ENCODE measurements at regions not wholly inside any gene's neighbourhood (a gene's known extent, or its start where the extent isn't known, plus 50 kb on each side); places are given as distances from the start of the nearest gene placed in this dataset.

DNA sequence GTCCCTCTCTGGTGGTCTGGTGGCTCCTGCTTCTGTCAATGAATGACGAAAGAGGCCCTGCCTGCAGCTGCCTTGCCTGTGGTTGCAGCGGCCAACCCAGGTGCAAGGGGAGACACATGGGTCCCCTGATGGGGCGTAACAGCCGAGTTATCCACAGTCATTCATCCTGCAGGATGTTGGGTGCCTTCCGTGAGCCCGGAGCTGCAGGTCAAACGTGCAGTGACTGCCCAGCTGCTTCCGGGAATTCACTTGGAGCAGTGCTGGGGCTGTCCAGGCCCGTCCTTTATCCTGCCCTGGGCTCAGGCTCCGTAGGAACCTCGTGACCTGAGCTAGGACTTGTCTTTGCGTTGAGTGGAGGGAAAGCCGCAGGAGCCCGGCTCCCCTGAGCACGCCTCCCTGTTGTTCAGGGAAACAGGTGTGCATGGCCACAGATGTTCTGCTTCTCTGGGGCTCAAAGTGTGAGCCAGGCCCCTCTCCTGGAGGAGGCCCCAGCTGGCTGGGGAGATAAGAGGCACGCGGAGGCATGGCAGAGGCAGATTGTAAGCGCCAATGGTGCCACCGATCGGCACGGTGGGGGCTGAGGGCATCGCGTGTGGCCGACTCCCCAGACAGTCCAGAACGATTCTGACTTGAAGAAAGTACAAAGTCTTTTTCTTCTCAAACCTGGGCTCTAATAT lies 635.4 kb downstream of the BRD1 start:
- DNase-seq (ENCODE audit: low read depth), result no peak

DNA sequence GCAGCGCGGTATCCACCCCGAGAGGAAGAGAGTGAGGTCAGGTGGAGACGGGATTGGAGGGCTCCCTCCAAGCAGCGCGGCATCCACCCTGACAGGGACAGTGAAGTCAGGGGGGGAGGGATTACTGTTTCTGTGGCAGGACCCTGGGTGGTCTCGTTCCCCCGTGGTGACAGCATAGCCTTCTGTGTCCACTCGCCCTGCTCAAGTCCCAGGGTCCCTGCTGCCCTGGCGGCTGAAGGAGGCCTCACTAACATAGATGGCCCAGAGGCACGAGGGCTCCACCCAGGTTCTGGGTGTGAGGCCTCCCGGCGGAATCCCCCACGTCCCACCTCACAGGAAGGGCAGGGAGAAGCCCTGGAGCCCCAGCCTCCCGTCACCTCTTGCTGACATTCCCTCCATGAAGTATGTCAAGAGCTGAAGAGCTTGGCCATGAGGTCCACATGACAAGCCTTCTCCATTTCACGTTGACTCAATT lies 636.1 kb downstream of the BRD1 start:
- DNase-seq (ENCODE audit: low read depth), result no peak

DNA sequence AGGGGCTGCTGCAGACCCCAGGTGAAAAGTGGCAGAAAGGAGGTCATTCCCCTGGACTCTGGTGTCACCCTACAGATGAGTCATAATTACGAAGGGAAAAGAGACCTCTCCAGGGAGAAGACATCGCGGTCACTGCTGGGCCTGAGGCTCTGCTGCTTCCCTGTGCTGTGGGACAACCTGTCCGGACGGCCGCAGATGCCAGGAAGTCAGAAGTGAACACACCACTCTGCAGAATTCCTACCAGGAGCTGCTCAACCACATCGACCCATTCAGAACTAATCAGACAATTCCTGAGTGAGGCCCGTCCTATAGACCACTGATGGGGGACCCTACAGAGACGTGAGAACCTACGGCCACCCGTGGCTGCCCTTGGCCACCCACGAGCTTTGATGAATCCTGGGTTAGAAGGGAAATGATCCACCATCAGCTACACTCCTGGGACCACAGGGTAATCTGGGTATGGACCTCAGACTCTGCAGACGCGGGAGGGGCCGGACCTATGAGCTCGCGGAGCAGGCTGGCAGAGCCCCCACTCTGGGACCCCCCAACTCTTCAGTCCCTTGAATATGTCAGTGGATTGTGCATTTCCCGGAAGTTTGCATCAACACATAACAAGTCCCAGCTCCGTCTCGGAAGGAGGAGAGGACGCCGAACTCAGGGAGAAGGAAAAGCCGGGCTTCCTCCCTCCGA lies 636.7 kb downstream of the BRD1 start:
- no peak for DNase-seq (ENCODE audit: low read depth)

DNA sequence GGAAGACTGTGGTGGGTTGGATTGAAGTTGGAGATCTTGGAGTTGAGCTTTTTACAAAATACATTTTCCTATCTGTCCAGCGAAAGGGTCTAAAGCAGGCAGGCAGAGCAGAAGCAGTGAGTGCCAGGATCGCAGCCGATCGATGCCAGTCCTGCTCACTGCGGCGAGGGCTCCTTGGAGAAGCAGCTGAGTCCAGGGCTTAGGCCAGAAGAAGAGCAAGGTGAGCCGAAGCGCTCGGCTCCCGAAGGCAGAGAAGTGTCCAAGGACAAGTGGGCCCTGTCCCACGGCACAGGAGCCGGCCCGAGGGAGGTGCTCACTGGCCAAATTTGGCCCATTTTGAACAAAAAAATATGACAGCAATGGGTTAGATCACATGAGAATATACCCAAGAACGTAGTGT lies 637.8 kb downstream of the BRD1 start:
- DNase-seq (ENCODE audit: low read depth), result no peak

DNA sequence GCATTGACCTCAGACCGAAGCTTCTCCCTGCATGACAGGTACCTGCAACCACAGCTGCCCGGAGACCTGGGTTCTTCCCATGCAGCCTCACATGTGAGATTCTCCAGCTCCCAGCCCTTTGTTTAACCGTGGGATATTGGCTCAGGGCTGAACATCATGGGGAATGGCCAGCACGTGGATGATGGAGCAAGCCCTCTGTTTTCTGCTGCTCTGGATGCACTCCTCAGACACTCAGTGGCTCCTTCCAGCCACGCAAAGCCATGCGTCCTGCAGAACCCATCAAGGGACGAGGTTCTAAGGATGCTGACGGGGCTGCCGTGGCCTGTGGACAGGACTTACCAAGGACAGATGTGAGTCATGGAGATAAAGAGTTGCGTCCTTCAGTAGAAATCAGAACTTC lies 639.1 kb downstream of the BRD1 start:
- no peak for DNase-seq (ENCODE audit: low read depth)

DNA sequence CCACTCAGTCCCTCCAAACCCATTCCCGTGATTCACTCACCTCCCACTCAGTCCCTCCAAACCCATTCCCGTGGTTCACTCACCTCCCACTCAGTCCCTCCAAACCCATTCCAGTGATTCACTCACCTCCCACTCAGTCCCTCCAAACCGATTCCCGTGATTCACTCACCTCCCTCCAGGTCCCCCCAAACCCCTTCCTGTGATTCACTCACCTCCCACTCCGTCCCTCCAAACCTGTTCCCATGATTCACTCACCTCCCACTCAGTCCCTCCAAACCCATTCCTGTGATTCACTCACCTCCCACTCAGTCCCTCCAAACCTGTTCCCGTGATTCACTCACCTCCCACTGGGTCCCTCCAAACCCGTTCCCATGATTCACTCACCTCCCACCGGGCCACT lies 639.6 kb downstream of the BRD1 start:
- DNase-seq (ENCODE audit: low read depth), result no peak

DNA sequence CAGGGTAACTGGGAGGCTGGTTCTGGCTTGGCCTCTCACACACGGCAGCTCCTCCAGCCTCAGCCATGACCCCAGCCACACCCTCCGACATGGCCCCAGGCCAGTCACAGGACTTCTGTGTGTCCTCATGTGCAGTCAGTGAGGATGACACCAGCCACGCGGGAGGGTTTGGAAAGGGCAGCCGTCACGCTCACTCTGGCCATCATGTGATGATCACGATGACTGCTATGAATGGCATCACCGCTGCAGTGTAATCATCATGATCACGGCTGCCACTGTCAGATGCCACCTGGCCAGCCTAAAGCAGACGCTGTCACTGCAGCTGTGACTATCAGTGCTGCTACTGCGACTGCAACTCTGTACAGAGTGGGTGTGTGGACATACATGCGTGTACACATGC lies 640.9 kb downstream of the BRD1 start:
- DNase-seq (ENCODE audit: low read depth), result no peak

DNA sequence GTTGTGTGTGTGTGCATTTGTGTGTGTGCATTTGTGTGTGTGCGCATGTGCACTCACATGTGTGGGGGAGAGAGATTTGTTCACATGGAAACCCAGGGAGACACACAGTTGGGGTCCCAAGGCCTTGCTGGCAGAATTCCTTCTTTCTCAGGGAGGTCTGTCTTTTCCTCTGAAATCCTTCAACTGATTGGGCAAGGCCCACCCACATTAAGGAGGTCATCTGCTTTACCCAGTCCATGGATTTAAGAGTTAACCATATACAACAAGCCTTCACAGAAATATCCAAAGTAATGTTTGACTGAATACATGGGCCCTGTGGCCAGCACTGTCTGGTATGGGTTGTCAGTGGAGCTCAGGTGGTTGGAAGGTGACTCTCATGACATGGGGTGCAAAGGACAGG lies 641.4 kb downstream of the BRD1 start:
- no peak for DNase-seq (ENCODE audit: low read depth)

DNA sequence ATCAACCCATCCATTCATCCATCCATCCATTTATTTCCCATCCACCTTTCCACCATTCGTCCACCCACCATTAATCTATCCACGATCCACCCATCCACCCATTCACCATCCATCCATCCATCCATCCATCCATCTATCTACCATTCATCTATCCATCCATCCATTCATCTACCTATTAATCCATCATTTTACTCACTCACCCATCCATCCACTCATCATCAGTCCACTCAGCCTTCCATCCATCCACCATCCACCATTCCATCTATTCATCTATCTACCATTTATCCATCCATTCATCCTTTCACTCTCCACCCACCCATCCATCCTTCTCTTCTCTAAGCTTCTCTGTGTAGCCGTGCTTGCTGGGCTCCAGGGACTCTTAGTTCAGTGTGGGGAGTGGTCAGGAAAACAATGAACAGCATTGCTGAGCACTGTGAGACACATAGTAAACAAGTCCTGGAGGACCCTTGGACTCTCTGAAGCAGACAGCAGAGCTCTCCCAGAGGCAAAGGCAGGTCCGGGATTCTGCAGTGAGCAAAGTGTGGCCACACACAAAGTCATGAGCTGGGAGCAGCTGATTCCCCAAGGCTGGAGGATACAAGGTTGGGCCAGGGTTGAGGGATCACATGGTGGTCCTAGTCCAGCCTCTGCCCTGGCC lies 642.2 kb downstream of the BRD1 start:
- no peak for DNase-seq (ENCODE audit: low read depth)

DNA sequence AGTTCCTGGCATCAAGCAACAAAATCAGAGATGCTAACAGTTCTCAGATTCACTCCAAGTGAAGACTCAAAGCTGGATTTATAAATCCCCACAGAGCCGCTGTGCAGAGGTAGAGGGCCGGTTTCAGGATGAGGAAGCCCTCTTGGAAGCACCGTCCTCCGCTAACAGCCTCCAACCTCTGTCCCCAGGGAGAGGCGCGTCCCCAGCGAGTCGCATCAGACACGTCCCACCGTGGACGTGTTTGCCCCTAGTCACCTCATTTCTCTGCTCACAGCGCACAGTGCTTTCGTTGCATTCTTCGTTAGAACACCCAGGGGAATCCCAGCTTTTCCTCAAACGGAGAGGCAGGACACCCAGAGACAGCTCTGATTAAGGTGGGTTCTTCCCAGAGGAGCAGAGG lies 642.9 kb downstream of the BRD1 start:
- no peak for DNase-seq (ENCODE audit: low read depth)

DNA sequence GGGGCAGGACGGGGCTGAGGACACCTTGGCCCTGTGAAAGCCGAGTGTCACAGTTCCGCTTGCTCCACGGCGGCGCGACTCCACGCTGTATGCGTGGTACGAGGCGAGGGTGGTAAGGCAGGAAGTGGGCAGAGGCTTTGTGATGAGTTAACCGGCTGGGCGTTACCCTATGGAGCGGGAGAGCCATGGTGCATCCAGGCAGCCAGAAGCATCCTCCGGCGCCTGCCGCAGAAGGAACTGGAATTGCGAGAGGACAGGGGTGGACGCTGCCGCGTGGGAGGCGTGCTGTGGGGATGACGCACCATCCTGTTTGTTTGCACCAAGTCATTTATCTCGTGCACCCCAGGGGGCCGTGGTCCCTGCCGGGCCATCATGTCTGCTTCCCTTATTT lies 643.9 kb downstream of the BRD1 start:
- no peak for DNase-seq (ENCODE audit: low read depth)

DNA sequence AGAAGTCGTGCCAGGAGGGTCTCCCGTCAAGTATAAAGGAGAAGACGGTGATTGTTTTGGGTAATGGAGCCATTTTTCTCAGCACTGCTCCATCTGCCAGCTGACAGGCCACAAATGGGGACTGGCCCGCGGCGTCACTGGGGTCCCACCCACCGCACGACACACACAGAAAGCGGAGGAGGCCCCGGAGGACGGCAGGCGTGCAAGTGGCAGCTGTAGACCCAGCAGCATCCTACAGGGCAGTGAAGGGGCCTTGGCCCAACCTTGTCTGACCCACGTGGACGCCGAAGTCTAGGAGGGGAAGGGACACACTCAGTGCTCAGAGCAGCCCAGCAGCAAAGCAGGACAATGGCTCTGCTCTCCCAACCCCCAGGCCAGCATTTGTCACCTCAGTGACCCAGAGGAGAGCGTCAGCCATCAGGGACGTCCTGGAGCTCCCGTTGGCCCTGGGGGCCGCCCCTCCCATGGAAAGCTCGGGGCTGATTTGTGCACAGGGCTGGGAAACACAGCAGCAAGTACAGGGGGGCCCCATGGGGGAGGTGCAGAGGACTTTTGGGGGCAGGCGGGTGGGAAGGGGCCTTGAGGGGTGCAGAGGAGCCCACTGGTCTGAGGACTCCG lies 644.4 kb downstream of the BRD1 start:
- DNase-seq (ENCODE audit: low read depth), result no peak

DNA sequence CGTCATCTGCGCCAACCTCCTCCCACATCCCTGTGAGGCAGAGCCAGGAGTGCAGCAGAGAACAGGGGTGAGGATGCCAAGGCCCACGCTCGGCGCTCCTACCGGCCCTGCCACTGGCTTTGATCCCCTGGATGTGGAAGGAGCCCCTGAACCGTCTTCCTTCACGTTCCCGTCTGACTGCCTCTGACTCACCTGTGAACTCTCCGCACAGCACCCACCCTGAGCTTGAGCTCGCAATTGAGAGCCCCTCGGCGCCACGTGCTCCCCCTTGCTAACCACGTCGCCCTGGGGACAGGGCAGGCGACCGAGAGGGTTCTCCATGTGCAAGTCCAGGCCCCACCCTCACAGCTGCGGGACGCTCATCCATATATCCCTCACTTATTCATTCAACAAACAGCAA lies 645.3 kb downstream of the BRD1 start:
- no peak for DNase-seq (ENCODE audit: low read depth)

DNA sequence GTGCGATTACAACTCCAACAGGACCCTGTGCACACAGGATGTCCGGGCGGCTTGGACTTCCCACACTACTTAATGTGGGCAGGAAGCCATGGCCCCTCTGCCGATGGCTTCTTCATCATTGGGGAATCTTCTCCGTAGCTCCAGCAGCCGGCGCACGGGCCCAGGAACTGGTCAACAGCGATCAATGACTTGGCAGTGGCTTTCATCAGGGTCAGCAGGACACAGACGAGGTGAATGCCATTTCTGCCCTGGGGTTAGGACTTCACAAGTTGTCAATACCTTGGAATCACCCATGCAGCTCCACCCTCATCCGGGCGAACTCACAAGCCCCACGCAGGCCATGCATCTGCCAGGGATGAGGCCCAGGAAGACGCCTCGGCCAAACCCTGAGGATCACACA lies 645.7 kb downstream of the BRD1 start:
- DNase-seq (ENCODE audit: low read depth), result no peak

DNA sequence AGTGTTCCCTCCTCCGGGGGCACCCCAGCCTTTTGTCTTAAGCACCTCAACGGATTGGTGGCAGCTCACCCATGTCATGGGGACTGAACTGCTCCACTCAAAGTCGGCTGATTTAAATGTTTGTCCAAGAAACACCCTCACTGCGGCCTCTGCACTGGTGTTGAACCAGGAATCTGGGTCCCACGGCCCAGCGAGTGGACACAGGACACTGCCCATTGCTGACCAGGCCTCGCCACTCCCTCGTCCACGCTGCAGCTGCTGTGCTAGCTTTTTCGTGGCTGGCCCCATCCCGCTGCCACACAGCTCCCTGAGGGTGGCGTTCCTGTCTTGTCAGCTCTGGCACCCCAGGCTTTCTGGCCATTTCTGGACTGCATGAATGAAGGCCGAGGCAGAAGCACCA lies 646.2 kb downstream of the BRD1 start:
- no peak for DNase-seq (ENCODE audit: low read depth)

DNA sequence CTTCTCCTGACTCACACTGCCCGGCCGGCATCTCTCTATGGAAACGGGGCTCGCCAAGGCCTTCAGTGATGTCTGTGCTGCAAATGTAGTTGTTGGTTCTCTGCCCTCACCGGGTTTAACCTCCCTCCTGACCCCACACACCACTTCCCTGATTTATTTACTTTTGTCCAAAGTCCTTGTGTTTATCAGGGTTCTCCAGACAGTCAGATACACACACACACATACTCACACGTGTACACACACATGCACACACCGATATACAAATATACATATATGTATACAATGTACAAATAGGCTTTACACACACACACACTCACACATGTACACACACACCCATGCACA lies 647.0 kb downstream of the BRD1 start:
- DNase-seq (ENCODE audit: low read depth), result no peak

DNA sequence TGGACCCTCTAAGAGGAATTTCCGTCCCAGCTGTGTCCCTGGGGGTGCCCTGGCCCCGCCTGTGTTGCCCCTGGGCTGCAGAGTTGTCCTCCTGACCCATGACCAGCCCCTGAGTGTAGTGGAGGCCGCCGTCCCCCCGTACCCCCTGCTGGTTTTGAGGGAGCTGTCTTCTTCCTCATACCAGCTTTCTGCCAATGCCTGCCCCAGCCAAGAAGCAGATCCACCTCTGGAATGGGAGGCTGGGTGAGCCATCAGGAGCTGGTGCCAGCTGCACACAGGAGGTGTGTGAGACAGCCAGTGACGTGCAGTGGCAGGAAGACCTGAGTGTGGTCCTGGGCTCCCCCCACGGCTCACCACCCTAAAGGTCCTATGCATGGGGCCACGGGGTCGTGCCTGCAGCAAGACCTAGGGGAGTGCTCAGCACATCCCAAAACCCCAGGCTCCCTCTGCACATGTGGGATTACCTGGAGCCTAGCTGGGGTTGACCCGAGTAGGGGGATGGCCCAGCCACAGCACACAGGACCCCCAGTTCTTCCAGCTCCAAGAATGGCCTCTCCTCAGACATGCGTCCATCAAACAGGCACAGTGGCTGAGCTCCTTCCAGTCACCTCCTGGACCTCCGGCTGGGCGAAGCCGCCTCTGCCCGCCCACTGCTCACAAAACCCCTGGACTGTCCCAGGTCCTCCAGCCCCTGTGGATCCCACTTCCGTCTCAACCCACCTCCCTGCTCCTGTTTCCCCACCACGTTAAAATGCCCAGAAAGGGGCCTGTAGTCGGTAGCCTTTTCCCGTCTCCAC lies 647.6 kb downstream of the BRD1 start:
- no peak for DNase-seq (ENCODE audit: low read depth)

DNA sequence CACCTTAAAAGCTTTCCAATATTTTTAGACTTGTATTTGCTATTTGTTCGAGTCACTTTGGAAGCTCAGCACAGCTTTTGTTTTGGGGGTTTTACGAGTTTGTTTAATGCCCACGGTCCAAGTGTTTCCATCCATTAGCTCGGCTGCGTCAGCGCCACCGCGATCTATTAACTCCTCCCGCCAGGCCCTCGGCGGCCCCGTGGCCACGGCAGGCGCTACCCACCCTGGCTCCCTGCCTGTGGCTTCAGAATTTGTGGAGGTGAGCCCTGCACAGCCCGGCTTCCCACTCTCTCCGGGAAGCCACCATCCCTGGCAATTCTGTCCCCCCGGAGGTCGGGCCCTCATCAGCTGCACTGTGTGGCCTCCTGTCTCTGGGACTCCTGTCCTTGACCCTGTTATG lies 648.5 kb downstream of the BRD1 start:
- no peak for DNase-seq (ENCODE audit: low read depth)

DNA sequence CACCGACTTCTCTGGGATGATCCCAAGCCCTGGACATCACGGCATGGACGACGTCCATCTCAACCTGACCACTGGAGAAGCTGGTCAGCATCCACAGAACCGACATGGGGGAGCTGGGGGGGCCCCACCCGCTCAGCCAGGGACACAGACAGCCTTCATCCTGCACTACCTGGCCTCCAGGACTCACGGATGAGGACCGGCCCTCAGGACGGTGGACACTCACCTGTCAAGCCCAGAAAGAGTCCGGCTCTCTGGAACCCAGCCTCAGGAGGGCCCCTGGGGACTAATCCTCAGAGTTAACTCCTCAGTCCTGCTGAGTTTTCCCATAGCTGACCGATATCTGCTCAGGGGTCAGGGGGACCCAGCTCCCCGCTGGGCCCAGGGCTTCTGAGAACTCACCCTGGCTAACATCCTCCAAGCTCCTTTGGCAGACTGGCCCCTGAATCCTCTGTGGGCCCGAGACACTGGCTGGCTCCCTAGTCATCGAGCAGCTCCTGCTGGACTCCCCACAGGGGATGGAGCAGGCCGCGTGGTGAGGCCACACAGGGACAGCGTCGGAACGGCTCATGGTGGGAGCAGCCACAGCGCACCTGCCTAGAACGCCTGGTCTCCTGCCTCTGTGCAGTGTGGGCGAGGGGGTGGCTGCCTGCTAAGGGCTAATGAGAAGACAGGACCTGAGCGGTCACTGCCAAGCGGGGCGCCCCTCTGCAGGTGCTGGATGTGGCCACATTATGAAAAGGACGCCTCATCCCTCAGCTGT lies 649.2 kb downstream of the BRD1 start:
- no peak for DNase-seq (ENCODE audit: low read depth)

DNA sequence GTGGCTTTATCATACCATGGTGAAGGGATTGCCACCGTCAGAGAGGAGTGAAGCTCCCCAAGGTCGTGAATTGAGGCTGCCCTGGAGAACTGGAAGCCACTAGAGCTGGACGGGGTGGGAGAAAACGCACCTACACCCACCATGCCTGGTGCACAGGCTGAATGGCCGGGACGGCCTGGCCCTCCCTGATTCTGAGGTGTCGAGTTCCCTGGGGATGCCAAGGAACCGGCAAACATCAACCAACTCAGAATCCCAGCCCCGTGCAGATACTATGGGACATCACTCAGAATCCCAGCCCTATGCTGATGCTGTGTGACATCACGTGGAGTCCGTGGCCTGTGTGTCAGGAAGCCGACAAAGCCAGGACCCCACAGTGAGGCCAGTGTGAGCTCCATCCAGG lies 650.0 kb downstream of the BRD1 start:
- DNase-seq (ENCODE audit: low read depth), result no peak

DNA sequence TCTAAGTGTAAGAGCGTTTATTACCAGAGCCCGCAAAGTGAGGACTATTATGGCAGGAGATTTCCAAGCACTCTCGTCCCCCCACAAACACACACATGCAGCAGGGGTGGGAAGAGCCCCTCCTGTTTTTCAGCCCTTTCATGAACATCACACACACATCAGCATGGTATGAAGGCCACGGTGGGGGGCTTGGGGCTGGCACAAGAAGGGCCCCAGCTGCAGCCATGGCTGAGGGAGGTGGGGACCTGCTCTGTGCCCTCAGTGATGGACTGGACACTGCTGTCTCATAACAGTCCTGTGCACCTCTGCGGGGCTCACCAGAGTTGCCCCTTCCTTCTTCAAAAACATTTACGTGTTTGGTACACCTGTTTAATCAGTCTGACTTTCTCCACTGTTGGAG lies 650.7 kb downstream of the BRD1 start:
- DNase-seq (ENCODE audit: low read depth), result no peak

DNA sequence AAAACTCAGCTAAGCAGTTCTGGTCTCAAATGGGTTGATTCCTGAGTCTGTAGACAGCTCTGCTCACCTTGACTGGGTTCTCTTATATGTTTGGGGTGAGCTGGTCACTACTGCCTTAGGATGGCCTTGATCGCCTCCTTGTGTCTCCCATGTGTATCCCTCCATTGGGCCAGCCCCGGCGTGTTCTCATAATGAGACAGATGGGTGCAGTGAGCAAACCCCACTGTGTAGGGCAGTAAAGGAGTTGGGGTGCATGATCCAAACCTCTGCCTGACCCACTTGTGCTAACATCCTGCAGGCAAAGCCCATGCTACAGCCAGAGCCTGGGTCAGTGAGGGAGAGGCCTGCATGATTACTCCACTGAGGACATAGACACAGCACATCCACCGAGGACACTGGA lies 657.6 kb downstream of the BRD1 start:
- no peak for DNase-seq (ENCODE audit: low read depth)

Measured in activated T-helper 1 cell treated with Interleukin-2 at 50 U/mL for 16 hours (primary cell).